Pancreas (tissue), 10 donors: ENCODE measurements at regions not wholly inside any gene's neighbourhood (a gene's known extent, or its start where the extent isn't known, plus 50 kb on each side); places are given as distances from the start of the nearest gene placed in this dataset.

Experiments used
- ATAC-seq, 4 donors: fragments of 200-7000 bp; cut with Tn5 transposase; one replicate each; pipeline versions ENCODE4 v1.8.0 to v1.9.1; 2020; ENCODE audit warnings: mild to moderate bottlenecking in 4 of 4, moderate library complexity in 4 of 4
- DNase-seq, 6 donors: peaks; one replicate each; pipeline ENCODE4 v3.0.0-alpha.2; 2020
- FAIRE-seq: peaks from 2 replicates; lab custom pipeline; 2012; peaks lifted over from hg19 to GRCh38; lab: Jason Lieb, UNC
- H3K27ac ChIP-seq, 4 donors: fragments of 200-600 bp; sonication (generic); 1 replicate in 3 of 4; 2 replicates in 1 of 4; pipeline versions ENCODE4 v1.5.0 to v1.8.0; 2020
- H3K27me3 ChIP-seq, 4 donors: fragments of 200-600 bp; one replicate each; pipeline ENCODE4 v1.8.0; 2021
- H3K36me3 ChIP-seq, 3 donors: fragments of 200-600 bp; sonication (generic) in 1 of 3; one replicate each; pipeline versions ENCODE4 v1.5.0 to v1.8.0; 2020 to 2021
- H3K4me1 ChIP-seq, 3 donors: fragments of 200-600 bp; one replicate each; pipeline ENCODE4 v1.8.0; 2021
- H3K4me3 ChIP-seq, 4 donors: fragments of 200-600 bp; sonication (generic) in 2 of 4; one replicate each; pipeline versions ENCODE4 v1.5.0 to v1.8.0; 2020 to 2021
- H3K9me3 ChIP-seq, 4 donors: fragments of 200-600 bp; one replicate each; pipeline ENCODE4 v1.8.0; 2021
- CTCF ChIP-seq, 4 donors: fragments of 200-600 bp; sonication (generic) in 3 of 4; IDR thresholded peaks; one replicate each; pipeline versions ENCODE4 v1.5.0 to v1.8.0; 2021; ENCODE audit warnings: antibody characterized with exemption in 4 of 4
- WGBS, 2 donors: extraction: QIAGEN DNeasy Blood & Tissue Kit; methylation state at CpG; one replicate each; pipeline ENCODE4 v1.1.7; 2013; 5-methylcytosine and 5-hydroxymethylcytosine counted together
- intact Hi-C, 3 donors: fragments of 100-400 bp; cut with DNase I; formaldehyde crosslinking; loops; one replicate each; pipeline versions ENCODE4 v1.11.1 to v1.14.2; 2022
- donor health status: healthy with polysubstance abuse.
- donor health status: DM: no; HTN: no; CAD: no; lungs with moderate emphysema.
- donor health status: DM: no; HTN: no; CAD: no.
- donor health status: control.
- donor health status: control.
- donor health status: Bipolar disorder and iron deficiency.
- donor health status: DM: yes; HTN: yes; CAD: no.
- donor health status: DM: no; HTN: no; CAD: no.
- donor health status: DM: no; HTN: no; CAD: no.
- donor health status: DM: yes; HTN: yes; CAD: no.

- Histone ChIP-seq H3K36me3 (no peaks in the 10 kb centered on the region), H3K4me1 (no peaks in the 10 kb centered on the region), H3K27me3 (no peaks in the 10 kb centered on the region), H3K27ac (no peak overlapping the region), H3K9me3 (no peaks in the 10 kb centered on the region), H3K4me3 (no peak overlapping the region)
- no peak for DNase-seq
- TF ChIP-seq CTCF (IDR thresholded peaks at IDR 0.05), result no peak
- no peak for ATAC-seq
- no peak for FAIRE-seq
- WGBS, 2 donors, result 76 to 88% methylated on average over 7 of the region's 7 CpGs
- intact Hi-C loops, result no loop called here
Measured at GRCh38 chr2:12495247-12495868, 221.4 kb upstream of the TRIB2 start.

GRCh38 chr2:12498286-12498685 is 218.4 kb upstream of the TRIB2 start:
- WGBS, 2 donors, result 40 to 56% methylated on average over 3 of the region's 3 CpGs
- intact Hi-C loops, result no loop called here

DNA sequence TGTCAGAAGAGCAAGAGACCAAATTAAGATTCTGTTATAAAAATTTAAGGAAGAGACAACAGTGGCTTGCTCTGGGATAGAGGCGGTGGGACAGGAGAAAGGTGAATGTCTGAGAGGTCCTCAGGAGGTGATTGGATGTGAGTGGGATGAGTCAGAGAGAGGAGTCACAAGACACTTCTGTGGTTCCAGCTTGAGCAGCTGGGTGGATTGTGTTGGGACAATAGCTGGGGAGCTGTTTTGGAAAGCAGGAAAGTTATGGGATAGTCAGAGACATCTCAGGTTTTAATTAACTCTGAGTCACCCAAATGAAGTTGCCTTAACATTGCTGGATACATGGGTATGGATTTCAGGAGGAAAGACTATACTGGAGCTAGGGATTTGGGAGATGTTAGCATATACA is 218.0 kb upstream of the TRIB2 start:
- H3K36me3 ChIP-seq, result no peaks in the 10 kb centered on the region
- no peak overlapping the region for H3K27ac ChIP-seq
- intact Hi-C loops, result no loop called here
- ATAC-seq (no peak), FAIRE-seq (no peak), DNase-seq (no peak)
- TF ChIP-seq CTCF (IDR thresholded peaks at IDR 0.05), result no peak
- H3K27me3 ChIP-seq, result no peaks in the 10 kb centered on the region
- no peaks in the 10 kb centered on the region for H3K9me3 ChIP-seq
- H3K4me3 ChIP-seq, result no peak overlapping the region
- WGBS, 2 donors, result 94% methylated on average over 1 of the region's 1 CpG
- no peaks in the 10 kb centered on the region for H3K4me1 ChIP-seq

More at GRCh38 chr2:12498286-12498685, 218.4 kb upstream of the TRIB2 start:
- Histone ChIP-seq H3K9me3 (no peaks in the 10 kb centered on the region), H3K27ac (no peak overlapping the region), H3K36me3 (no peaks in the 10 kb centered on the region), H3K4me1 (no peaks in the 10 kb centered on the region), H3K4me3 (no peak overlapping the region), H3K27me3 (no peaks in the 10 kb centered on the region)
- ATAC-seq, result no peak
- TF ChIP-seq CTCF (IDR thresholded peaks at IDR 0.05), result no peak
- no peak for FAIRE-seq
- no peak for DNase-seq

- Histone ChIP-seq H3K27me3 (no peaks in the 10 kb centered on the region), H3K4me1 (no peaks in the 10 kb centered on the region), H3K27ac (no peak overlapping the region), H3K36me3 (no peaks in the 10 kb centered on the region), H3K9me3 (no peaks in the 10 kb centered on the region), H3K4me3 (no peak overlapping the region)
- TF ChIP-seq CTCF (IDR thresholded peaks at IDR 0.05), result no peak
- DNase-seq (no peak), FAIRE-seq (no peak), ATAC-seq (no peak)
- whole genome bisulfite sequencing, 2 donors, result 77 to 88% methylated on average over 1 of the region's 1 CpG
- intact Hi-C loops, result no loop called here
Measured at GRCh38 chr2:12500899-12501298, 215.8 kb upstream of the TRIB2 start.

GRCh38 chr2:12501469-12502158 is 215.1 kb upstream of the TRIB2 start:
- no peak for TF ChIP-seq CTCF (IDR thresholded peaks at IDR 0.05)
- DNase-seq, result no peak
- intact Hi-C loops, result no loop called here
- Histone ChIP-seq H3K9me3 (no peaks in the 10 kb centered on the region), H3K4me1 (no peaks in the 10 kb centered on the region), H3K27me3 (no peaks in the 10 kb centered on the region), H3K4me3 (no peak overlapping the region), H3K36me3 (no peaks in the 10 kb centered on the region), H3K27ac (no peak overlapping the region)
- WGBS, 2 donors, result 70 to 87% methylated on average over 4 of the region's 4 CpGs
- ATAC-seq, result no peak
- FAIRE-seq, result no peak
